ENCODE measurements at regions not wholly inside any gene's neighbourhood (a gene's known extent, or its start where the extent isn't known, plus 50 kb on each side); places are given as distances from the start of the nearest gene placed in this dataset.

GRCh38 chr2:14273650-14274049 is 358.9 kb upstream of the LRATD1 start:
- no peak for TF ChIP-seq EZH2 (IDR thresholded peaks at IDR 0.05; ENCODE audit: low read length, missing control alignments)
- TF ChIP-seq, protein P1, sequence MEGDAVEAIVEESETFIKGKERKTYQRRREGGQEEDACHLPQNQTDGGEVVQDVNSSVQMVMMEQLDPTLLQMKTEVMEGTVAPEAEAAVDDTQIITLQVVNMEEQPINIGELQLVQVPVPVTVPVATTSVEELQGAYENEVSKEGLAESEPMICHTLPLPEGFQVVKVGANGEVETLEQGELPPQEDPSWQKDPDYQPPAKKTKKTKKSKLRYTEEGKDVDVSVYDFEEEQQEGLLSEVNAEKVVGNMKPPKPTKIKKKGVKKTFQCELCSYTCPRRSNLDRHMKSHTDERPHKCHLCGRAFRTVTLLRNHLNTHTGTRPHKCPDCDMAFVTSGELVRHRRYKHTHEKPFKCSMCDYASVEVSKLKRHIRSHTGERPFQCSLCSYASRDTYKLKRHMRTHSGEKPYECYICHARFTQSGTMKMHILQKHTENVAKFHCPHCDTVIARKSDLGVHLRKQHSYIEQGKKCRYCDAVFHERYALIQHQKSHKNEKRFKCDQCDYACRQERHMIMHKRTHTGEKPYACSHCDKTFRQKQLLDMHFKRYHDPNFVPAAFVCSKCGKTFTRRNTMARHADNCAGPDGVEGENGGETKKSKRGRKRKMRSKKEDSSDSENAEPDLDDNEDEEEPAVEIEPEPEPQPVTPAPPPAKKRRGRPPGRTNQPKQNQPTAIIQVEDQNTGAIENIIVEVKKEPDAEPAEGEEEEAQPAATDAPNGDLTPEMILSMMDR (conservative IDR thresholded peaks at IDR 0.05 in 1 of 2, IDR thresholded peaks at IDR 0.05 in 1 of 2; ENCODE audit: low read depth in 1 of 2, low read length in 2 of 2), result no peak
